GM23338 (cell line): ENCODE measurements at regions not wholly inside any gene's neighbourhood (a gene's known extent, or its start where the extent isn't known, plus 50 kb on each side); places are given as distances from the start of the nearest gene placed in this dataset.

Experiments
- ATAC-seq: fragments of 200-7000 bp; cut with Tn5 transposase; 3 replicates; pipeline ENCODE4 v1.9.1; 2020
- DNase-seq: peaks from one replicate; pipeline ENCODE4 v3.0.0-alpha.2; 2015; ENCODE audit warnings: low spot score
- H2AFZ ChIP-seq: fragments of 200-600 bp; sonication (generic); 2 replicates; pipeline ENCODE4 v1.8.0; 2016; ENCODE audit warnings: antibody characterized with exemption, mild to moderate bottlenecking, moderate library complexity
- H3F3A ChIP-seq: fragments of 200-600 bp; sonication (generic); replicated peaks from 2 replicates; pipeline ENCODE4 v1.8.0; 2017; ENCODE audit warnings: antibody characterized with exemption, mixed run types, low read depth
- H3K27ac ChIP-seq: fragments of 200-600 bp; sonication (generic); 2 replicates; pipeline ENCODE4 v1.6.1; 2016; ENCODE audit warnings: low read depth
- H3K27me3 ChIP-seq: fragments of 200-600 bp; sonication (generic); 2 replicates; pipeline ENCODE4 v1.8.0; 2016; ENCODE audit warnings: mild to moderate bottlenecking, mixed run types, moderate library complexity; ENCODE audit not compliant: insufficient read depth
- H3K36me3 ChIP-seq: fragments of 200-600 bp; sonication (generic); 2 replicates; pipeline ENCODE4 v1.8.0; 2016; ENCODE audit warnings: mild to moderate bottlenecking; ENCODE audit not compliant: insufficient read depth
- H3K4me1 ChIP-seq: fragments of 200-600 bp; sonication (generic); 2 replicates; pipeline ENCODE4 v1.8.0; 2016; ENCODE audit warnings: mild to moderate bottlenecking, moderate library complexity; ENCODE audit not compliant: insufficient read depth
- H3K4me2 ChIP-seq: fragments of 200-600 bp; sonication (generic); 2 replicates; pipeline ENCODE4 v1.7.1; 2017; ENCODE audit warnings: mixed run types
- H3K4me3 ChIP-seq: fragments of 200-600 bp; sonication (generic); 2 replicates; pipeline ENCODE4 v1.6.1; 2016; ENCODE audit warnings: mixed run types
- H3K79me2 ChIP-seq: fragments of 200-600 bp; sonication (generic); replicated peaks from 2 replicates; pipeline ENCODE4 v1.8.0; 2017; ENCODE audit warnings: mild to moderate bottlenecking; ENCODE audit not compliant: insufficient read depth
- H3K9me2 ChIP-seq: fragments of 200-600 bp; sonication (generic); 2 replicates; pipeline ENCODE4 v1.8.0; 2017; ENCODE audit not compliant: insufficient read depth
- H4K20me1 ChIP-seq: fragments of 200-600 bp; sonication (generic); replicated peaks from 2 replicates; pipeline ENCODE4 v1.8.0; 2017; ENCODE audit warnings: mild to moderate bottlenecking; ENCODE audit not compliant: insufficient read depth
- H3K27ac Mint-ChIP-seq: 2 replicates; pipeline ENCODE4 v1.8.0; 2020; ENCODE audit warnings: inconsistent platforms, mild to moderate bottlenecking, moderate library complexity, mixed read lengths
- H3K27me3 Mint-ChIP-seq: 3 replicates; pipeline ENCODE4 v1.8.0; 2022; ENCODE audit warnings: low read depth, mild to moderate bottlenecking, moderate library complexity, mixed read lengths, inconsistent platforms; ENCODE audit not compliant: insufficient read depth, poor library complexity
- H3K36me3 Mint-ChIP-seq: 3 replicates; pipeline ENCODE4 v1.8.0; 2021; ENCODE audit warnings: low read depth, mild to moderate bottlenecking, inconsistent platforms, moderate library complexity, mixed read lengths
- H3K4me1 Mint-ChIP-seq: 3 replicates; pipeline ENCODE4 v1.8.0; 2020; ENCODE audit warnings: mild to moderate bottlenecking, inconsistent platforms, mixed read lengths
- H3K4me3 Mint-ChIP-seq: 3 replicates; pipeline ENCODE4 v1.8.0; 2021; ENCODE audit warnings: moderate library complexity, mild to moderate bottlenecking, inconsistent platforms, mixed read lengths
- H3K9me3 Mint-ChIP-seq: 3 replicates; pipeline ENCODE4 v1.8.0; 2020; ENCODE audit warnings: moderate library complexity, mild to moderate bottlenecking, inconsistent platforms, mixed read lengths
- CREB1 ChIP-seq: fragments of 250-450 bp; sonication (Bioruptor Pico); IDR thresholded peaks from 2 replicates; pipeline ENCODE4 v1.5.0; 2020; ENCODE audit warnings: low read depth, mild to moderate bottlenecking, moderate library complexity
- EZH2 ChIP-seq: fragments of 200-600 bp; sonication (generic); IDR thresholded peaks from one replicate; pipeline ENCODE4 v1.8.0; 2017; ENCODE audit warnings: antibody characterized with exemption, mild to moderate bottlenecking, low read depth; ENCODE audit not compliant: unreplicated experiment
- EZH2phosphoT487 ChIP-seq: fragments of 200-600 bp; sonication (generic); IDR thresholded peaks from one replicate; pipeline ENCODE4 v1.8.1; 2018; ENCODE audit warnings: antibody characterized with exemption; ENCODE audit not compliant: unreplicated experiment
- JUNB ChIP-seq: IDR thresholded peaks from one replicate; pipeline ENCODE4 v1.6.1; 2016; ENCODE audit warnings: antibody characterized with exemption; ENCODE audit not compliant: unreplicated experiment
- NANOG ChIP-seq: IDR thresholded peaks from 2 replicates; pipeline ENCODE4 v1.6.1; 2016; ENCODE audit warnings: antibody characterized with exemption, borderline replicate concordance
- POLR2AphosphoS5 ChIP-seq: IDR thresholded peaks from 2 replicates; pipeline ENCODE4 v1.6.1; 2016; ENCODE audit warnings: antibody characterized with exemption, low read depth
- STAT1 ChIP-seq: IDR thresholded peaks from one replicate; pipeline ENCODE4 v1.6.1; 2016; ENCODE audit warnings: antibody characterized with exemption; ENCODE audit not compliant: unreplicated experiment
- ZNF114 ChIP-seq: fragments of 250-450 bp; sonication (Bioruptor Pico); IDR thresholded peaks from 2 replicates; pipeline ENCODE4 v1.5.0; 2020; ENCODE audit warnings: mild to moderate bottlenecking, moderate library complexity
- ZNF331 ChIP-seq: fragments of 250-450 bp; sonication (Bioruptor Pico); IDR thresholded peaks from 2 replicates; pipeline ENCODE4 v1.5.0; 2020; ENCODE audit warnings: low read depth, mild to moderate bottlenecking, moderate library complexity
- TF ChIP-seq, protein P1 (sequence below), 2 experiments: fragments of 200-600 bp in 1 of 2; sonication (generic) in 1 of 2; conservative IDR thresholded peaks; 2 replicates each; pipeline versions ENCODE4 v1.5.1 to v1.6.1; 2016 to 2017; ENCODE audit warnings: antibody characterized with exemption in 2 of 2, low read depth in 2 of 2, mild to moderate bottlenecking in 2 of 2, moderate library complexity in 1 of 2
- TF ChIP-seq, protein P2 (sequence below): IDR thresholded peaks from one replicate; pipeline ENCODE4 v1.6.1; 2018; ENCODE audit warnings: antibody characterized with exemption; ENCODE audit not compliant: unreplicated experiment
- TF ChIP-seq, protein P3 (sequence below): fragments of 250-450 bp; sonication (Bioruptor Pico); IDR thresholded peaks from 2 replicates; pipeline ENCODE4 v1.5.0; 2020; ENCODE audit warnings: mild to moderate bottlenecking, moderate library complexity
- TF ChIP-seq, protein P4 (sequence below): IDR thresholded peaks from 2 replicates; pipeline ENCODE4 v1.6.1; 2016; ENCODE audit warnings: antibody characterized with exemption

DNA sequence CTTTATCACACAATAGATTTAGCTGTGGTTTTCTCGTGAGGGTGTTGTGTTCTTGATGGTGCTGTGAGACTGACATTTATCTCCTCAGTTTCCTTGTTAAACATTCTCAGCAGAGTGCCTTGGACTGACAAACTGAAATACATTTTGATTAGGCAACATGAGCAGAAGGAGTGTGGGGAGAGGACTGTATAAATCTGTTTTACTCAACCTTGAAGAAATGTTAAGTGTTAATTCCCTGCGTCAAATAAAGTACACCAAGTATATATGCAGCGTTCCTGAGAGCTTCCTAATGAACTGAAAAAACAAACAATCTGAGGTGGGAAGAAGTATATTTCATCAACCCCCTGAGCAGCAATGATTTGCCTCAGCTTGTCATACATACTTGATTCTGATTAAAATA lies 540.3 kb upstream of the B3GALT2 start:
- Mint-ChIP-seq H3K4me3 (no peak overlapping the region), H3K27me3 (peaks cover 30% of the 10 kb centered on the region), H3K27ac (no peak overlapping the region), H3K36me3 (0 out of 3 replicates have a peak, but pooled peaks cover 2% of the 10 kb centered on the region), H3K4me1 (peaks cover 15% of the 10 kb centered on the region; the same call in 2 of the 3 replicates), H3K9me3 (peaks cover 2% of the 10 kb centered on the region)
- Histone ChIP-seq H3K79me2 (no peaks in the 10 kb centered on the region), H3K9me2 (no peaks in the 10 kb centered on the region), H4K20me1 (0 out of 2 replicates have a peak, but pooled peaks cover 3% of the 10 kb centered on the region), H3K4me2 (no peak overlapping the region), H3K36me3 (no peaks in the 10 kb centered on the region), H3K4me1 (no peaks in the 10 kb centered on the region; the same call in 1 of the 2 replicates), H3K4me3 (no peak overlapping the region), H2AFZ (no peak overlapping the region), H3K27ac (no peak overlapping the region), H3F3A (no peaks in the 10 kb centered on the region), H3K27me3 (peaks cover 56% of the 10 kb centered on the region)
- no peak for TF ChIP-seq EZH2phosphoT487
- TF ChIP-seq STAT1: no peak
- TF ChIP-seq, protein P1, sequence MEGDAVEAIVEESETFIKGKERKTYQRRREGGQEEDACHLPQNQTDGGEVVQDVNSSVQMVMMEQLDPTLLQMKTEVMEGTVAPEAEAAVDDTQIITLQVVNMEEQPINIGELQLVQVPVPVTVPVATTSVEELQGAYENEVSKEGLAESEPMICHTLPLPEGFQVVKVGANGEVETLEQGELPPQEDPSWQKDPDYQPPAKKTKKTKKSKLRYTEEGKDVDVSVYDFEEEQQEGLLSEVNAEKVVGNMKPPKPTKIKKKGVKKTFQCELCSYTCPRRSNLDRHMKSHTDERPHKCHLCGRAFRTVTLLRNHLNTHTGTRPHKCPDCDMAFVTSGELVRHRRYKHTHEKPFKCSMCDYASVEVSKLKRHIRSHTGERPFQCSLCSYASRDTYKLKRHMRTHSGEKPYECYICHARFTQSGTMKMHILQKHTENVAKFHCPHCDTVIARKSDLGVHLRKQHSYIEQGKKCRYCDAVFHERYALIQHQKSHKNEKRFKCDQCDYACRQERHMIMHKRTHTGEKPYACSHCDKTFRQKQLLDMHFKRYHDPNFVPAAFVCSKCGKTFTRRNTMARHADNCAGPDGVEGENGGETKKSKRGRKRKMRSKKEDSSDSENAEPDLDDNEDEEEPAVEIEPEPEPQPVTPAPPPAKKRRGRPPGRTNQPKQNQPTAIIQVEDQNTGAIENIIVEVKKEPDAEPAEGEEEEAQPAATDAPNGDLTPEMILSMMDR (conservative IDR thresholded peaks at IDR 0.05; ENCODE audit: low read depth in 2 of 2): no peak
- no peak for TF ChIP-seq ZNF114 (CRISPR knock-in tag)
- TF ChIP-seq, protein P2, sequence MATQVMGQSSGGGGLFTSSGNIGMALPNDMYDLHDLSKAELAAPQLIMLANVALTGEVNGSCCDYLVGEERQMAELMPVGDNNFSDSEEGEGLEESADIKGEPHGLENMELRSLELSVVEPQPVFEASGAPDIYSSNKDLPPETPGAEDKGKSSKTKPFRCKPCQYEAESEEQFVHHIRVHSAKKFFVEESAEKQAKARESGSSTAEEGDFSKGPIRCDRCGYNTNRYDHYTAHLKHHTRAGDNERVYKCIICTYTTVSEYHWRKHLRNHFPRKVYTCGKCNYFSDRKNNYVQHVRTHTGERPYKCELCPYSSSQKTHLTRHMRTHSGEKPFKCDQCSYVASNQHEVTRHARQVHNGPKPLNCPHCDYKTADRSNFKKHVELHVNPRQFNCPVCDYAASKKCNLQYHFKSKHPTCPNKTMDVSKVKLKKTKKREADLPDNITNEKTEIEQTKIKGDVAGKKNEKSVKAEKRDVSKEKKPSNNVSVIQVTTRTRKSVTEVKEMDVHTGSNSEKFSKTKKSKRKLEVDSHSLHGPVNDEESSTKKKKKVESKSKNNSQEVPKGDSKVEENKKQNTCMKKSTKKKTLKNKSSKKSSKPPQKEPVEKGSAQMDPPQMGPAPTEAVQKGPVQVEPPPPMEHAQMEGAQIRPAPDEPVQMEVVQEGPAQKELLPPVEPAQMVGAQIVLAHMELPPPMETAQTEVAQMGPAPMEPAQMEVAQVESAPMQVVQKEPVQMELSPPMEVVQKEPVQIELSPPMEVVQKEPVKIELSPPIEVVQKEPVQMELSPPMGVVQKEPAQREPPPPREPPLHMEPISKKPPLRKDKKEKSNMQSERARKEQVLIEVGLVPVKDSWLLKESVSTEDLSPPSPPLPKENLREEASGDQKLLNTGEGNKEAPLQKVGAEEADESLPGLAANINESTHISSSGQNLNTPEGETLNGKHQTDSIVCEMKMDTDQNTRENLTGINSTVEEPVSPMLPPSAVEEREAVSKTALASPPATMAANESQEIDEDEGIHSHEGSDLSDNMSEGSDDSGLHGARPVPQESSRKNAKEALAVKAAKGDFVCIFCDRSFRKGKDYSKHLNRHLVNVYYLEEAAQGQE: no peak
- TF ChIP-seq POLR2AphosphoS5: no peak
- TF ChIP-seq, protein P3, sequence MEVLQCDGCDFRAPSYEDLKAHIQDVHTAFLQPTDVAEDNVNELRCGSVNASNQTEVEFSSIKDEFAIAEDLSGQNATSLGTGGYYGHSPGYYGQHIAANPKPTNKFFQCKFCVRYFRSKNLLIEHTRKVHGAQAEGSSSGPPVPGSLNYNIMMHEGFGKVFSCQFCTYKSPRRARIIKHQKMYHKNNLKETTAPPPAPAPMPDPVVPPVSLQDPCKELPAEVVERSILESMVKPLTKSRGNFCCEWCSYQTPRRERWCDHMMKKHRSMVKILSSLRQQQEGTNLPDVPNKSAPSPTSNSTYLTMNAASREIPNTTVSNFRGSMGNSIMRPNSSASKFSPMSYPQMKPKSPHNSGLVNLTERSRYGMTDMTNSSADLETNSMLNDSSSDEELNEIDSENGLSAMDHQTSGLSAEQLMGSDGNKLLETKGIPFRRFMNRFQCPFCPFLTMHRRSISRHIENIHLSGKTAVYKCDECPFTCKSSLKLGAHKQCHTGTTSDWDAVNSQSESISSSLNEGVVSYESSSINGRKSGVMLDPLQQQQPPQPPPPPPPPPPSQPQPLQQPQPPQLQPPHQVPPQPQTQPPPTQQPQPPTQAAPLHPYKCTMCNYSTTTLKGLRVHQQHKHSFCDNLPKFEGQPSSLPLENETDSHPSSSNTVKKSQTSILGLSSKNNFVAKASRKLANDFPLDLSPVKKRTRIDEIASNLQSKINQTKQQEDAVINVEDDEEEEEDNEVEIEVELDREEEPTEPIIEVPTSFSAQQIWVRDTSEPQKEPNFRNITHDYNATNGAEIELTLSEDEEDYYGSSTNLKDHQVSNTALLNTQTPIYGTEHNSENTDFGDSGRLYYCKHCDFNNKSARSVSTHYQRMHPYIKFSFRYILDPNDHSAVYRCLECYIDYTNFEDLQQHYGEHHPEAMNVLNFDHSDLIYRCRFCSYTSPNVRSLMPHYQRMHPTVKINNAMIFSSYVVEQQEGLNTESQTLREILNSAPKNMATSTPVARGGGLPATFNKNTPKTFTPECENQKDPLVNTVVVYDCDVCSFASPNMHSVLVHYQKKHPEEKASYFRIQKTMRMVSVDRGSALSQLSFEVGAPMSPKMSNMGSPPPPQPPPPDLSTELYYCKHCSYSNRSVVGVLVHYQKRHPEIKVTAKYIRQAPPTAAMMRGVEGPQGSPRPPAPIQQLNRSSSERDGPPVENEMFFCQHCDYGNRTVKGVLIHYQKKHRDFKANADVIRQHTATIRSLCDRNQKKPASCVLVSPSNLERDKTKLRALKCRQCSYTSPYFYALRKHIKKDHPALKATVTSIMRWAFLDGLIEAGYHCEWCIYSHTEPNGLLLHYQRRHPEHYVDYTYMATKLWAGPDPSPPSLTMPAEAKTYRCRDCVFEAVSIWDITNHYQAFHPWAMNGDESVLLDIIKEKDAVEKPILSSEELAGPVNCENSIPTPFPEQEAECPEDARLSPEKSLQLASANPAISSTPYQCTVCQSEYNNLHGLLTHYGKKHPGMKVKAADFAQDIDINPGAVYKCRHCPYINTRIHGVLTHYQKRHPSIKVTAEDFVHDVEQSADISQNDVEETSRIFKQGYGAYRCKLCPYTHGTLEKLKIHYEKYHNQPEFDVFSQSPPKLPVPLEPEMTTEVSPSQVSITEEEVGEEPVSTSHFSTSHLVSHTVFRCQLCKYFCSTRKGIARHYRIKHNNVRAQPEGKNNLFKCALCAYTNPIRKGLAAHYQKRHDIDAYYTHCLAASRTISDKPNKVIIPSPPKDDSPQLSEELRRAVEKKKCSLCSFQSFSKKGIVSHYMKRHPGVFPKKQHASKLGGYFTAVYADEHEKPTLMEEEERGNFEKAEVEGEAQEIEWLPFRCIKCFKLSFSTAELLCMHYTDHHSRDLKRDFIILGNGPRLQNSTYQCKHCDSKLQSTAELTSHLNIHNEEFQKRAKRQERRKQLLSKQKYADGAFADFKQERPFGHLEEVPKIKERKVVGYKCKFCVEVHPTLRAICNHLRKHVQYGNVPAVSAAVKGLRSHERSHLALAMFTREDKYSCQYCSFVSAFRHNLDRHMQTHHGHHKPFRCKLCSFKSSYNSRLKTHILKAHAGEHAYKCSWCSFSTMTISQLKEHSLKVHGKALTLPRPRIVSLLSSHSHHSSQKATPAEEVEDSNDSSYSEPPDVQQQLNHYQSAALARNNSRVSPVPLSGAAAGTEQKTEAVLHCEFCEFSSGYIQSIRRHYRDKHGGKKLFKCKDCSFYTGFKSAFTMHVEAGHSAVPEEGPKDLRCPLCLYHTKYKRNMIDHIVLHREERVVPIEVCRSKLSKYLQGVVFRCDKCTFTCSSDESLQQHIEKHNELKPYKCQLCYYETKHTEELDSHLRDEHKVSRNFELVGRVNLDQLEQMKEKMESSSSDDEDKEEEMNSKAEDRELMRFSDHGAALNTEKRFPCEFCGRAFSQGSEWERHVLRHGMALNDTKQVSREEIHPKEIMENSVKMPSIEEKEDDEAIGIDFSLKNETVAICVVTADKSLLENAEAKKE (CRISPR knock-in tag): no peak
- TF ChIP-seq ZNF331 (CRISPR knock-in tag): no peak
- TF ChIP-seq, protein P4, sequence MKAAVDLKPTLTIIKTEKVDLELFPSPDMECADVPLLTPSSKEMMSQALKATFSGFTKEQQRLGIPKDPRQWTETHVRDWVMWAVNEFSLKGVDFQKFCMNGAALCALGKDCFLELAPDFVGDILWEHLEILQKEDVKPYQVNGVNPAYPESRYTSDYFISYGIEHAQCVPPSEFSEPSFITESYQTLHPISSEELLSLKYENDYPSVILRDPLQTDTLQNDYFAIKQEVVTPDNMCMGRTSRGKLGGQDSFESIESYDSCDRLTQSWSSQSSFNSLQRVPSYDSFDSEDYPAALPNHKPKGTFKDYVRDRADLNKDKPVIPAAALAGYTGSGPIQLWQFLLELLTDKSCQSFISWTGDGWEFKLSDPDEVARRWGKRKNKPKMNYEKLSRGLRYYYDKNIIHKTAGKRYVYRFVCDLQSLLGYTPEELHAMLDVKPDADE: no peak
- TF ChIP-seq JUNB: no peak
- TF ChIP-seq EZH2: no peak
- TF ChIP-seq CREB1: no peak
- TF ChIP-seq NANOG: no peak
- ATAC-seq (no peak), DNase-seq (no peak)
